GM21786 (cell line): ENCODE measurements at regions not wholly inside any gene's neighbourhood (a gene's known extent, or its start where the extent isn't known, plus 50 kb on each side); places are given as distances from the start of the nearest gene placed in this dataset.

Source experiments
- ATAC-seq: cut with Tn5 transposase; IDR thresholded peaks from one replicate; pipeline ENCODE4 v1.9.1; 2021; ENCODE audit not compliant: unreplicated experiment

GRCh38 chr2:176496761-176497160, 227.5 kb downstream of the MTX2 start:
- no peak for ATAC-seq

- ATAC-seq = no peak
Observed at GRCh38 chr2:176500901-176501300, 231.7 kb downstream of the MTX2 start.

- ATAC-seq = no peak
Observed at GRCh38 chr2:176501617-176502016, 232.4 kb downstream of the MTX2 start.

GRCh38 chr2:176502619-176503018, 233.4 kb downstream of the MTX2 start:
- no peak for ATAC-seq

GRCh38 chr2:176503776-176504175, 234.5 kb downstream of the MTX2 start:
- ATAC-seq = no peak

GRCh38 chr2:176504440-176504839, 235.2 kb downstream of the MTX2 start:
- ATAC-seq = no peak

- no peak for ATAC-seq
Observed at GRCh38 chr2:176507786-176508185, 238.5 kb downstream of the MTX2 start.

- ATAC-seq = no peak
Observed at GRCh38 chr2:176508374-176508773, 239.1 kb downstream of the MTX2 start.

- ATAC-seq = peak; percentile 71
Observed at GRCh38 chr2:176508984-176509740, 239.9 kb downstream of the MTX2 start.

- ATAC-seq = no peak
Observed at GRCh38 chr2:176514276-176514675, 245.0 kb downstream of the MTX2 start.

GRCh38 chr2:176514805-176515500, 245.7 kb downstream of the MTX2 start:
- ATAC-seq = no peak

- no peak for ATAC-seq
Observed at GRCh38 chr2:176516051-176516602, 246.9 kb downstream of the MTX2 start.

GRCh38 chr2:176518823-176519222, 249.6 kb downstream of the MTX2 start:
- ATAC-seq = no peak

- ATAC-seq = no peak
Observed at GRCh38 chr2:176521878-176522670, 252.8 kb downstream of the MTX2 start.

- no peak for ATAC-seq
Observed at GRCh38 chr2:176525086-176525485, 255.8 kb downstream of the MTX2 start.

GRCh38 chr2:176526995-176527901, 258.0 kb downstream of the MTX2 start:
- no peak for ATAC-seq

- no peak for ATAC-seq
Observed at GRCh38 chr2:176531608-176532007, 262.4 kb downstream of the MTX2 start.

- ATAC-seq = no peak
Observed at GRCh38 chr2:176533505-176534193, 264.4 kb downstream of the MTX2 start.

- no peak for ATAC-seq
Observed at GRCh38 chr2:176534798-176535466, 265.7 kb downstream of the MTX2 start.
